ENCODE measurements at regions not wholly inside any gene's neighbourhood (a gene's known extent, or its start where the extent isn't known, plus 50 kb on each side); places are given as distances from the start of the nearest gene placed in this dataset.

GRCh38 chr6:132974122-132974521 is 159.8 kb downstream of the RPS12 start:
- DNase-seq = no peak

- no peak for DNase-seq
Observed at GRCh38 chr6:132977413-132977812, 163.0 kb downstream of the RPS12 start.

GRCh38 chr6:132978685-132979084 is 164.3 kb downstream of the RPS12 start:
- no peak for DNase-seq

DNA sequence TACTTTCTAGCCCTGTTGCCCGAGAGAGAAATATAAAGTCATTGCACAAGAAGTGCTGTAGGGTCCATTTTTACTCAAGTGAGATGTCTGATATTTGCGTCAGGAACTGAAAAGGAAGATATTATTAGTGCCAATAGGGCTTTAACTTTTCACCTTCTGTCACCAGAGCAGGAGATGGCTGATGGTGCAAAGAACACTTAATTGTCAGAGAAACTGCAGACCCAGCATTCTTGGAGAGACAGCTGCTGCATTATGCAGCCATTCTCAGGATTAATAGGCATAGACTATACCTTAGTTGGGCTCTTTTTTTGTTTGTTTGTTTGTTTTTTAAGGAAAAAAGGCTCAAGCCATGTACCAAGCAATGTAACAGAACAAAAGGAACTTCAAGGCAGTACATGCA is 179.4 kb downstream of the RPS12 start:
- DNase-seq = no peak

DNA sequence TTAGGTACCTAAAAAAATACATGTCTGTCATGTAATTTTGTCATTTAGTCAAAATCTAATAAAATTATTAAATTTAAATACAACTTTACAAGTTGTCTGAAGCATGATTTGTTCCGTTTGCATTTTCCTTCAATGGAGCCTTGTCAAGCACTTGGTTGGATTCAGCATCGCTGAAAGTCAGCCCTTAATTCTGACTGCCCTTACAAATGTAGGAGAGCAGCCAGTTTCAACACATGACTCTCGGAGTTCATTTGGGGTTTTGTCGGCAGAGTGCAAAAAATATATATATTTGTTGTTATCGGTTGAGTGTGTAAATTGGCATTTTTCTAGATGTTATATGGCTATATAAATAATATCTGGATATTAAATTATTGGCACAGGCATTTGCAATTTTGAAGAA is 180.6 kb downstream of the RPS12 start:
- DNase-seq = no peak

- DNase-seq = no peak
Observed at GRCh38 chr6:132995432-132995831, 181.1 kb downstream of the RPS12 start.

DNA sequence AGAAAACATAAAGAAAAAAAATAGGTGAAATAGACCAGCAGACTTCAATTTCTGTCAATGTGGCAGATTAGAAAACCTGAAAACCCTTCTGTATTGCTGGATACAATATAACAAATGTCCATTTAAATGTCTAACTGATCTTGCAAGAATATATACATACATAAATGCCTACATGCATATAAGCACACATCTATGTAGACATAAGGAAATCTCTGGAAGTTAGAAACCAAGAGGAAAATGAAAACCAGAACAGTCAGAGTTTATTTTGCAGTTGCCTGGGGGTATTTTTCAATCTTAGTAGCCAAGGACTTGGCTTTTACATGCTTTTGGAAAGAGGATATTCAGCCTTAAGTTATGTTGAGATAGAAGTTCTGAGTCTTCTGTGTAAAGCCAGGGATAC is 184.0 kb downstream of the RPS12 start:
- no peak for DNase-seq

DNA sequence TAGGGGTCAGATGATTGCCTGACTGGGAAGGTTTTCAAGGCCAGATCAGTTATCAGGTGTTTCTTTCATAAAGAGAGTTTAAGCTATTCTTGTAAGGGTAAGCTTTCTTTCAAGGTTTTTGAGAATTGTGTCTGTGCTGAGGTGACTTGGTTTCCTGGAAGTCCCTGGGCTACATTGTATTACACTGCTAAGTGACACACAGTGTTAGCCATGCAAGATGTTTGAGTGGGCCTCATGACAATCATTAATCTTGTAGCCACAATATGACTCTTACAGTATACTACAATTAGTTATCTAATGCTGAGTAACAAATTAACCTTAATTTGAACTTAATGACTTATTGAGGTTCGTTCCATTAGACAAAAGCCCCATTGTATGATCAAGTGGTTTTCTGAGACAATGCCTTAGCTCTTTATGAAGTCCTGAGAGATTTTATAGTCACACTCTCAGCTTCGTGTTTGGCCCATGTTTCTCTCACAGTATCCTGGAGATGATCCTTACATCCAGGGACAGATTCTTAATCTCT is 186.7 kb downstream of the RPS12 start:
- no peak for DNase-seq

GRCh38 chr6:133004304-133004884 is 190.0 kb downstream of the RPS12 start:
- DNase-seq = no peak

DNA sequence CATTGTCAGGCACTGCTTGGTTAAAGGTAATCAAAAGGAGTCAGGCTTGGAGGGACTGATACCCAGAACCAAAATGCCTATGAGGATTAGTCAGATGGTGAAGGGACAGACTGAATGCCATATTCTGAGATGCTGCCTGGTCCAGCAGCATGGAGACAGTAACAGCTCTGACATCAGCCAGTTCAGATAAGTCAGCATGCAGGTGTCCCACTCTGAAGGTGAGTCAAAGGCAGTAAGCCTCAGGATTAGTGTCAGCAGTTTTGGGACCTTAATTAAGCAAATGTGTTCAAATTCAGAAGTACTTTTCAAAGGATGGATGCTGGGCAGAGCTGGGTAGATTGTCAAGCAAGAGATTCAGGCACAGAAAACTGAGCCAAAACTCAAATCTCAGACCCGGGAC is 198.4 kb downstream of the RPS12 start:
- DNase-seq = no peak

GRCh38 chr6:133016631-133017030 is 202.3 kb downstream of the RPS12 start:
- DNase-seq = no peak

DNA sequence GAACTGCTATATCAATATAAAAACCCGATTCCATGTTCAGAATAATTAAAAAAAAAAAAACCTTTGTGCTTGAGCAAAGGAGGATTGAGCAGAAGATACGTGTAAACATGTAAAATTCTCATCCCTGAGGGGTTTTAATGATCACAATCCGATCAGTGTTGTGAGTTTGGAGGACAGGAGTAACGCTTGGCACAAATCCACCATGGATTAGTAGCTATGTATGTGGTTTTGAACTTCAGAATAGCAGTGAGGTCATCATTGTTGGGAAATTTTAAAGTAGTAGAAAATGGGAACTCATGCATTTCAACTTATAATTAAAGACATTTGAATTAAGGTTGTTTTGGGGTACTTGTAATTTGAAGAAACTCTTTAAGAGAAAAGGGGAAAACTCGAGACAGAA is 203.2 kb downstream of the RPS12 start:
- no peak for DNase-seq

DNA sequence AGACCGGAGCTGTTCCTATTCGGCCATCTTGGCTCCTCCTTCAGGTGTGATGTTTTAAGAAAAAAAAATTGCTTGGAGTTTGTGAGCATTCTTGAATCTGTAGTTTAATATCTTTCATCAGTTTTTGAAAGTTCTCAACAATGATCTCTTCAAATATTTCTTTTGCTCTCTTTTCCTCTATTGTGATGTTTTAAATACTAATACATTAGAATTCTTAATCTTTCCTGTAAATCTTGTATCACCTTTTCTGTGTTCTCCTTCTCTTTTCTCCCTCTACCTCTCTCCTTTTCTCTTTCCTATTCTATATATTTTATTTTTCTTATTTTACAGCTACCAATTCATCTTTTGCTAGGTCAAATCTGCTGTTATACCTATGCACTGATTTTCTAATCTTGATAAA is 212.3 kb downstream of the RPS12 start:
- no peak for DNase-seq

DNA sequence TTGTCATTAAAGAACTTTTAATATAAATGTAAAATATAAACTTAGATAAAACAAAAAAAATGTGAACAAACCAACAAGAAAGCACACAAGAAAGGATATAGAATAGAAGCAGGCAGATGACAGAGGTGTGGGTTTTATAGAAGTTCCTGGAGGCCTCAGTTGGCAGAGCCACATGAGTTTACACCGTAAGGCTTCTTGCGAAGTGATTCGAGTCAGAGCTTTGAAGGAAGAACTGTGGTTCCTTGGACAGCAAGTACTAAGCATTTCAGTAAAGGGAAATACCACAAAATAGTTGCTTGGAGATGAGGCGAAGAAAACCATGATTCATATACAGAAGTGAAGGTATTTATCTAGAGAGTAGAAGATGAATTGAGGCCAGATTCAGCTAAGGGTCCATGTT is 207.9 kb upstream of the EYA4 start:
- no peak for DNase-seq

- no peak for DNase-seq
Observed at GRCh38 chr6:133034509-133035206, 206.5 kb upstream of the EYA4 start.

- DNase-seq = no peak
Observed at GRCh38 chr6:133040094-133040802, 200.9 kb upstream of the EYA4 start.

DNA sequence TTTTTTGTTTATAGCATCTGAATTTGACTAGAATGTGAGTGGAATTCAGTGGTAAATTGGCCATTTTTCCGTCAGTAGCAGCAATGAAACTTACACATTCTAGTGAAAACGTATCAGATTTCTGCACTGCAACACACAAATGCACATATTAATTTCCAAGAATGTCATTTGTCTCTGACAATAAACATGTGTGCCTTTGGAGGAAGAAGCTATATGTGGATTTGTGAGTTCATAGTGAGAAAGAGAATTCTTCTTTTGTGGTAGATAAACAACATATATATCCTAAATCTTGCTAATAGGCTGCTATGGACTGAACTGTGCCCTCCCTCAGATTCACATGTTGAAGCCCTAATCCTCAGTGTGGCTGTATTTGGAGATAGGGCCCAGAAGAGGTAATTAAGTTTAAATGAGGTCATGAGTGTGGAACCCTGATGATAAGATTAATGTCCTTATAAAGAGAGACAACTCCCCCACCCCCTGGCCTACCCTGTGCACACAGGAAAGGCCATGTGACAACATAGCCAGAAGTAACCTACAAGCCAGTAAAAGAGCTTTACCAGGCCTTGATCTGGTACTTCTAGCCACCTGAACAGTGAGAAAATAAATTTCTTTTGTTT is 200.2 kb upstream of the EYA4 start:
- DNase-seq = no peak

- no peak for DNase-seq
Observed at GRCh38 chr6:133042550-133043120, 198.5 kb upstream of the EYA4 start.

GRCh38 chr6:133046576-133046975 is 194.6 kb upstream of the EYA4 start:
- no peak for DNase-seq

DNA sequence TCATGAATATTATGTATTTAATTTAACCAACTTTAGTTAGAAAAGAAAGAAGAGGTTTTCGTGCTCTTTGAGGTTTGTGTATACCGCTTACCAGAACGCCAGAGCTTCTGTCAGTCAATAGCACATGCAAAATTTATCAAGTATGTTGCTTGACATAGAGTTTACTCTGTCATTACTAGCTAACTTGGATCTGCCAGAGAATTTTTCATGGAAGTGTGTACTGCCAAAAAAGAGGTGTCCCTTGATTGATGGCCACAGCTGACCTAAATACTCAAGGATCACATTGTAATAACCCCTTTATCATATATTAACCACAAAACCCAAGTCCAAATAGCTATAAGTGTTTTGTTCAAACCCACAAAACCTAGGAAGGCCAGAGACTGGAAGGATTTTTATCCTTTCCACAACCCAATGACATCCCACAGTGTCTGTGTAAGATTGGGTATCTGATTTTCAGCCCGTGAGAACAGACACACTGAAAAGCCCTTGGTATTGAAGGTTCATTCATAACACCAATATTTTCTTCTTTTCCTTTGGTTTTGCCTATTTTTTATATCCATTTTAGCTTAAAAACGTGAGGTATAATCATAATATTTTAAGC is 194.0 kb upstream of the EYA4 start:
- DNase-seq = no peak

DNA sequence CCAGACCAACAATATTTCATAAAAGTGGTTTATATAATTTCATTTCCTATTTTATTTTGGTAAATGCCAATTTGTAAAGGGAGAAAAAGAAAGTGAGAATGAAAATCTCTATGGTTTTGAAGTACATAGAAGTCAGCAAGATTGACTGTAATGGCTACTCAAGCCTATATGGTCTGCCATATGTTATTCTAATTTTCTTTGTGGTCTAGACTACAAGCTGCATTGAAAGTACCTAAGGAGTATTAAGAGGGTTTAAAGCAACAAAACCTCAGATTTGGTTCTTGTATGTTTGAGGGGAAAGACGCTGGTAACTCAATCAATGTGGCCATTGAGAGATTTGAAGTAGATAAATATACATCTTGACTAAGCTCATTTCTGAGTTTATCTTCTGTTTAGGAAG is 193.5 kb upstream of the EYA4 start:
- no peak for DNase-seq

DNA sequence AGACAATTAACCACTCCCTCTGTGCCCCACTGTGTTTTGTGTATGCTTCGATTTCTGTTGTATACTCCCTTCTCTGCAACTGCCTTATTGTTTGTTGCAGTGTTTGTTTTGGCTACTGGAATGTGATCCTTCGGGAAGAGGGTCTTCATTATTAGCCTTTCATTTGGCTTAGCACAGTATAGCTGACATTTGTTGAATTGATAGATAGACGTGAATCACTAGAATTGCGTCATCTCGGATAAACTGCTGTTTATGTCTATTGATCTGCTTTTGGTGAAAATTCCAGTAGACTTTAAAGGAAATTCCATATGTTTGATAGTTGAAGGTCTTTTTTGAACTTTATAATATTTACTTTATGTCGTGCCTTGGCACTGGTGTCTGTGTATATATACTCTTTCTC is 189.9 kb upstream of the EYA4 start:
- DNase-seq = no peak

Measured in skin of body (tissue), 1 donor.